ENCODE measurements at regions not wholly inside any gene's neighbourhood (a gene's known extent, or its start where the extent isn't known, plus 50 kb on each side); places are given as distances from the start of the nearest gene placed in this dataset.

- Mint-ChIP-seq H3K27ac (no peak overlapping the region), H3K4me3 (no peak overlapping the region), H3K36me3 (ENCODE audit: low read depth) (no peaks in the 10 kb centered on the region), H3K9me3 (no peaks in the 10 kb centered on the region), H3K27me3 (peaks cover under 1% of the 10 kb centered on the region), H3K4me1 (no peaks in the 10 kb centered on the region)
- no peak for DNase-seq
- ChIA-PET POLR2A (no interaction called here), CTCF (no interaction called here)
Measured at GRCh38 chr2:120884472-120885290, 149.0 kb downstream of the GLI2 start.

GRCh38 chr2:120885321-120885720, 149.7 kb downstream of the GLI2 start:
- Mint-ChIP-seq H3K4me1 (no peaks in the 10 kb centered on the region), H3K4me3 (no peak overlapping the region), H3K27ac (no peak overlapping the region), H3K36me3 (ENCODE audit: low read depth) (no peaks in the 10 kb centered on the region), H3K27me3 (no peaks in the 10 kb centered on the region), H3K9me3 (no peaks in the 10 kb centered on the region)
- ChIA-PET POLR2A (no interaction called here), CTCF (no interaction called here)
- DNase-seq: no peak

GRCh38 chr2:120885749-120886148, 150.1 kb downstream of the GLI2 start:
- Mint-ChIP-seq H3K36me3 (ENCODE audit: low read depth) (no peaks in the 10 kb centered on the region), H3K9me3 (no peaks in the 10 kb centered on the region), H3K4me1 (no peaks in the 10 kb centered on the region), H3K4me3 (no peak overlapping the region), H3K27ac (no peak overlapping the region), H3K27me3 (no peaks in the 10 kb centered on the region)
- DNase-seq: no peak
- ChIA-PET POLR2A (no interaction called here), CTCF (no interaction called here)

- Mint-ChIP-seq H3K4me3 (no peak overlapping the region), H3K9me3 (no peaks in the 10 kb centered on the region), H3K36me3 (ENCODE audit: low read depth) (no peaks in the 10 kb centered on the region), H3K4me1 (no peaks in the 10 kb centered on the region), H3K27ac (no peak overlapping the region), H3K27me3 (no peaks in the 10 kb centered on the region)
- no peak for DNase-seq
- POLR2A ChIA-PET: no interaction called here
- CTCF ChIA-PET: no interaction called here
Measured at GRCh38 chr2:120886534-120887319, 151.1 kb downstream of the GLI2 start.

DNA sequence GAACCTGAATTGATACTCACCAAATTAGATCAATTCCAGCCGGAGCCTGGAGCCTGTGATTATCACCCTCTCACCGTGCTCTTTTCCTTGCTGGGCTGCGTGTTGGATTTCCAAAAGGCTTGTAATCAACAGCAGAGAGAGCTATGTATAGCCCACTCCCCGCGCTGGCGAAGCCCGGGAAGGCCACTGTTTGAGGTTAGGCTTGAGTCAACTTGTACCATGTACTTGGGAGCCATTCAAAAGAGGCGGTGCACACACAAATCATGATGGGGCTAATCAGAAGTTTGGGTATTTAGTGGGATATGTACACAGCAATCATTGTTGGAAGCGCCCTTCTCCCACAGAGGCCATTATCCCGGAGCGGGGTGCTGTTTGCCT, 151.6 kb downstream of the GLI2 start:
- H3K9me3 Mint-ChIP-seq: no peaks in the 10 kb centered on the region
- no peaks in the 10 kb centered on the region for H3K27me3 Mint-ChIP-seq
- H3K4me1 Mint-ChIP-seq: no peaks in the 10 kb centered on the region
- H3K4me3 Mint-ChIP-seq: no peak overlapping the region
- ChIA-PET POLR2A (no interaction called here), CTCF (no interaction called here)
- no peak overlapping the region for H3K27ac Mint-ChIP-seq
- no peaks in the 10 kb centered on the region for H3K36me3 Mint-ChIP-seq (ENCODE audit: low read depth)
- DNase-seq: no peak

- Mint-ChIP-seq H3K27me3 (no peaks in the 10 kb centered on the region), H3K27ac (no peak overlapping the region), H3K36me3 (ENCODE audit: low read depth) (no peaks in the 10 kb centered on the region), H3K4me3 (no peak overlapping the region), H3K4me1 (no peaks in the 10 kb centered on the region), H3K9me3 (no peaks in the 10 kb centered on the region)
- DNase-seq: no peak
- CTCF ChIA-PET: no interaction called here
- POLR2A ChIA-PET: no interaction called here
Measured at GRCh38 chr2:120887741-120888231, 152.1 kb downstream of the GLI2 start.

GRCh38 chr2:120888851-120889250, 153.2 kb downstream of the GLI2 start:
- no peak for DNase-seq
- Mint-ChIP-seq H3K9me3 (no peaks in the 10 kb centered on the region), H3K27ac (no peak overlapping the region), H3K36me3 (ENCODE audit: low read depth) (no peaks in the 10 kb centered on the region), H3K4me1 (no peaks in the 10 kb centered on the region), H3K4me3 (no peak overlapping the region), H3K27me3 (no peaks in the 10 kb centered on the region)
- POLR2A ChIA-PET: no interaction called here
- CTCF ChIA-PET: no interaction called here

- H3K4me3 Mint-ChIP-seq: no peak overlapping the region
- H3K36me3 Mint-ChIP-seq (ENCODE audit: low read depth): no peaks in the 10 kb centered on the region
- no peaks in the 10 kb centered on the region for H3K27me3 Mint-ChIP-seq
- H3K27ac Mint-ChIP-seq: no peak overlapping the region
- CTCF ChIA-PET: interaction anchor here (0.5 kb wide), 1 partner anchor 134 kb away, joined by 4 read pairs; no protein-coding TSS in a partner anchor
- H3K9me3 Mint-ChIP-seq: no peaks in the 10 kb centered on the region
- no peak for DNase-seq
- no peaks in the 10 kb centered on the region for H3K4me1 Mint-ChIP-seq
- POLR2A ChIA-PET: no interaction called here
Measured at GRCh38 chr2:120889936-120890335, 154.3 kb downstream of the GLI2 start.

- H3K9me3 Mint-ChIP-seq: no peaks in the 10 kb centered on the region
- H3K36me3 Mint-ChIP-seq (ENCODE audit: low read depth): no peaks in the 10 kb centered on the region
- H3K27me3 Mint-ChIP-seq: no peaks in the 10 kb centered on the region
- POLR2A ChIA-PET: no interaction called here
- no peak overlapping the region for H3K27ac Mint-ChIP-seq
- DNase-seq: no peak
- no peak overlapping the region for H3K4me3 Mint-ChIP-seq
- no peaks in the 10 kb centered on the region for H3K4me1 Mint-ChIP-seq
- CTCF ChIA-PET: interaction anchor here (0.5 kb wide), 1 partner anchor 133 kb away, joined by 4 read pairs; no protein-coding TSS in a partner anchor
Measured at GRCh38 chr2:120890566-120891360, 155.1 kb downstream of the GLI2 start.

DNA sequence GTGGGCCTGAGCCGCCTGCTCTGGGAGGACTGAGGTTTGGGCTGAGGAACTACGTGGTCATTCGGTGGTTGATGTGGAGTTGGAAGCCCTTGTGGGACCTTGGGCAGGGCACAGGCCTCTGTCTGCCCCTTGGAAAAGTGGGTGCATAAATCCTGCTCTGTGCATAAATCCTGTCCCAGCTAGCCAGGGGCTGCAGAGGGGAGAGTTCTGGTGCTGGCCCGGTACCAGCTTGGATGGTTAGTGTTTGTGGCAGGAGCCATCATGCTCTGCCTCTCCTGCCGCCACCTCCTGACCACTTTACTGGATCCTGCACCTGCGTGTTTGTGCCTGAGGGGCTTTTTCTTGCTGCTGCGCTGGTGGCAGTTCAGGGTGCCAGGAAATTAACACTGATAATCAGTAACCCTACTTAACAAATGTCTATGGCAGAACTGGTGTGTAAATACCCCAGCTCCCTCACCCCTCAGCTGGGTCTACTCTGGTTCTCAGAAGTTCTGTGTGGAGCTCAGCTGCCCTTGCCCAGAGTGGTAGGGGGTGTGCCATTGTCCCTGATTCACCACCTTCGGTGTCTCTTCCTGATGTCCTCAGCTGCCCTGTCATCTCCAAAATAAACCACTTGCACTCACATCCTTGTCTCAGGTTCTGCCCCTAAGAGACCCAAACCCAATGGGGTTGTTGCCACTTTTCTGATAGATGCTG, 156.8 kb downstream of the GLI2 start:
- Mint-ChIP-seq H3K9me3 (no peaks in the 10 kb centered on the region), H3K4me1 (no peaks in the 10 kb centered on the region), H3K27me3 (no peaks in the 10 kb centered on the region), H3K36me3 (ENCODE audit: low read depth) (no peaks in the 10 kb centered on the region), H3K27ac (no peak overlapping the region), H3K4me3 (no peak overlapping the region)
- no peak for DNase-seq
- ChIA-PET POLR2A (no interaction called here), CTCF (no interaction called here)

- ChIA-PET POLR2A (no interaction called here), CTCF (no interaction called here)
- DNase-seq: no peak
- H3K4me3 Mint-ChIP-seq: no peak overlapping the region
- no peaks in the 10 kb centered on the region for H3K4me1 Mint-ChIP-seq
- no peaks in the 10 kb centered on the region for H3K27me3 Mint-ChIP-seq
- H3K27ac Mint-ChIP-seq: no peak overlapping the region
- H3K36me3 Mint-ChIP-seq (ENCODE audit: low read depth): no peaks in the 10 kb centered on the region
- H3K9me3 Mint-ChIP-seq: no peaks in the 10 kb centered on the region
Measured at GRCh38 chr2:120892967-120893667, 157.4 kb downstream of the GLI2 start.

DNA sequence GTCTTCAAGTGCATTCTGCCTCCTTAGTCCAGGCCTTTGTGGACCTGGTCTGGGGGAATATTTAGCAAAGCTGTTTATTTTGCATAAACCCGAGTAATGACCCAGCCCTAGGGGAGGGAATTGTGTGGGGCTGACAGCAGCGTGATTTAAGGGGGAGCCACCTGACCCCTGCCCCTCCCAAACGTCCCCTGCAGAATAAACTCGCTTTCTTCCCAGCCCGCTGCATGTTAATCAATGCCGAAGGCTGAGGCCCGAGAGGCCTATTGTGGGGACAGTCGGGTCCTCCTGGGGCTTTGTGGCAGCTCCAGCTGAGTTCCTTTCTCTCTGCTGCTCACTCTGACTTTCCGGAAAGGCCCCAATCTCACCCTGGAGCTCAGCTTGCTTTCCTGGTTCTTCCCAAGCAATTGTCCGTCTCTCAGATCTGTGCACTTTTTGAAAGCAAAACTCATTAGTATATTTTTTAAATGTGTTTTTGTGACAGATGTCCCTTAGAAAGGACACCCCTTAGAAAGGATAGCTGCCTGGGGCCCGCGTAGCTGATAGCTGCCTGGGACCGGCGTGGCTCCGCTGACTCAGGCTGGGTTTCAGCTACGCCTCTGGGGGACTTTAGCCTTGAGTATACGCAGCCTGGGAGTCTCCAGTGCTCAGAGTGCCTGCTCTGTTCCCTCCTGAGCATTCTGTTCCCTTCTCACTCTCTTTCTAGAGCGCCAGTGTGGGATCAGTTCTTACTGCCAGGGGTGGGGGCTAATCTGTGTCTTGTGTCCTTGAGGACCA, 158.3 kb downstream of the GLI2 start:
- no peaks in the 10 kb centered on the region for H3K9me3 Mint-ChIP-seq
- no peaks in the 10 kb centered on the region for H3K27me3 Mint-ChIP-seq
- no peaks in the 10 kb centered on the region for H3K4me1 Mint-ChIP-seq
- no peak overlapping the region for H3K27ac Mint-ChIP-seq
- no peak overlapping the region for H3K4me3 Mint-ChIP-seq
- CTCF ChIA-PET: no interaction called here
- H3K36me3 Mint-ChIP-seq (ENCODE audit: low read depth): no peaks in the 10 kb centered on the region
- DNase-seq: no peak
- POLR2A ChIA-PET: no interaction called here

Data from activated CD4-positive, alpha-beta T cell treated with anti-CD3 and anti-CD28 coated beads, Interleukin-2, amount 10 ng/mL, durations not matched to agents 7 days and 5 days (primary cell).